Head of caudate nucleus (tissue), 42 donors: ENCODE measurements at regions not wholly inside any gene's neighbourhood (a gene's known extent, or its start where the extent isn't known, plus 50 kb on each side); places are given as distances from the start of the nearest gene placed in this dataset.
A peak's percentile ranks its signal among the peaks of the same experiment; 100 is the strongest.
"Not testable (repeated sequence)": the region's sequence is repeated elsewhere in the genome, so short reads cannot be mapped to it uniquely, and the experiment has no call there.

Experiments
- DNase-seq, 42 donors: peaks; one replicate each; pipeline versions ENCODE4 v3.0.0 to v3.0.0-alpha.2; 2020 to 2021; ENCODE audit warnings: mixed read lengths in 7 of 42
- intact Hi-C: fragments of 100-400 bp; cut with DNase I; formaldehyde crosslinking; loops from one replicate; pipeline ENCODE4 v1.15.0; 2022

GRCh38 chr2:185441486-185442005, 297.1 kb upstream of the FSIP2 start:
- intact Hi-C loops: no loop called here
- DNase-seq: no peak

GRCh38 chr2:185456517-185456916, 282.1 kb upstream of the FSIP2 start:
- intact Hi-C loops: no loop called here

GRCh38 chr2:185463481-185463880, 275.1 kb upstream of the FSIP2 start:
- intact Hi-C loops: no loop called here
- no peak for DNase-seq

More at GRCh38 chr2:185456517-185456916, 282.1 kb upstream of the FSIP2 start:
- no peak for DNase-seq

GRCh38 chr2:185466915-185467314, 271.7 kb upstream of the FSIP2 start:
- no peak for DNase-seq
- intact Hi-C loops: no loop called here

- intact Hi-C loops: no loop called here
- DNase-seq: no peak
Observed at GRCh38 chr2:185471441-185471840, 267.2 kb upstream of the FSIP2 start.

GRCh38 chr2:185472574-185472973, 266.0 kb upstream of the FSIP2 start:
- intact Hi-C loops: no loop called here
- no peak for DNase-seq

GRCh38 chr2:185473838-185474237, 264.8 kb upstream of the FSIP2 start:
- intact Hi-C loops: no loop called here

GRCh38 chr2:185475914-185476313, 262.7 kb upstream of the FSIP2 start:
- intact Hi-C loops: no loop called here
- DNase-seq: no peak

More at GRCh38 chr2:185473838-185474237, 264.8 kb upstream of the FSIP2 start:
- no peak for DNase-seq

- DNase-seq: no peak
Observed at GRCh38 chr2:185477452-185477851, 261.2 kb upstream of the FSIP2 start.

GRCh38 chr2:185484602-185485001, 254.0 kb upstream of the FSIP2 start:
- intact Hi-C loops: no loop called here
- DNase-seq: no peak

More at GRCh38 chr2:185477452-185477851, 261.2 kb upstream of the FSIP2 start:
- intact Hi-C loops: no loop called here

GRCh38 chr2:185502351-185502750, 236.3 kb upstream of the FSIP2 start:
- no peak for DNase-seq
- intact Hi-C loops: no loop called here

GRCh38 chr2:185507719-185508118, 230.9 kb upstream of the FSIP2 start:
- DNase-seq: no peak
- intact Hi-C loops: no loop called here

- DNase-seq: no peak
- intact Hi-C loops: no loop called here
Observed at GRCh38 chr2:185510060-185510459, 228.5 kb upstream of the FSIP2 start.

- DNase-seq: no peak
- intact Hi-C loops: no loop called here
Observed at GRCh38 chr2:185511925-185512324, 226.7 kb upstream of the FSIP2 start.

GRCh38 chr2:185522472-185522871, 216.1 kb upstream of the FSIP2 start:
- DNase-seq: no peak
- intact Hi-C loops: no loop called here

GRCh38 chr2:185524242-185524641, 214.4 kb upstream of the FSIP2 start:
- intact Hi-C loops, DNase-seq: not testable (repeated sequence)

- intact Hi-C loops: no loop called here
- DNase-seq: peak in 33 of 42 donors; percentile 2 to 68 (median 35)
Observed at GRCh38 chr2:185526161-185526560, 212.4 kb upstream of the FSIP2 start.

GRCh38 chr2:185531721-185532120, 206.9 kb upstream of the FSIP2 start:
- intact Hi-C loops: no loop called here

GRCh38 chr2:185537689-185538088, 200.9 kb upstream of the FSIP2 start:
- no peak for DNase-seq
- intact Hi-C loops: no loop called here

More at GRCh38 chr2:185531721-185532120, 206.9 kb upstream of the FSIP2 start:
- DNase-seq: no peak

- DNase-seq: no peak
- intact Hi-C loops: no loop called here
Observed at GRCh38 chr2:185567196-185567595, 171.4 kb upstream of the FSIP2 start.

- no peak for DNase-seq
- intact Hi-C loops: no loop called here
Observed at GRCh38 chr2:185567940-185568339, 170.7 kb upstream of the FSIP2 start.

GRCh38 chr2:185578322-185578721, 160.3 kb upstream of the FSIP2 start:
- DNase-seq: no peak
- intact Hi-C loops: no loop called here
